ENCODE measurements at regions not wholly inside any gene's neighbourhood (a gene's known extent, or its start where the extent isn't known, plus 50 kb on each side); places are given as distances from the start of the nearest gene placed in this dataset.
A peak's percentile ranks its signal among the peaks of the same experiment; 100 is the strongest.
"Not testable (repeated sequence)": the region's sequence is repeated elsewhere in the genome, so short reads cannot be mapped to it uniquely, and the experiment has no call there.

- no peak for DNase-seq
Measured at GRCh38 chr3:107208796-107209195, 168.4 kb upstream of the CCDC54 start.

GRCh38 chr3:107209302-107209990 is 167.8 kb upstream of the CCDC54 start:
- no peak for DNase-seq

- no peak for DNase-seq
Measured at GRCh38 chr3:107211608-107212007, 165.6 kb upstream of the CCDC54 start.

- DNase-seq: no peak
Measured at GRCh38 chr3:107212618-107213017, 164.6 kb upstream of the CCDC54 start.

- DNase-seq: no peak
Measured at GRCh38 chr3:107213044-107213669, 164.1 kb upstream of the CCDC54 start.

- DNase-seq: no peak
Measured at GRCh38 chr3:107216229-107216628, 161.0 kb upstream of the CCDC54 start.

- DNase-seq: no peak
Measured at GRCh38 chr3:107216711-107217110, 160.5 kb upstream of the CCDC54 start.

- no peak for DNase-seq
Measured at GRCh38 chr3:107217172-107217571, 160.1 kb upstream of the CCDC54 start.

- no peak for DNase-seq
Measured at GRCh38 chr3:107218864-107219269, 158.4 kb upstream of the CCDC54 start.

- DNase-seq: no peak
Measured at GRCh38 chr3:107220538-107220937, 156.7 kb upstream of the CCDC54 start.

- no peak for DNase-seq
Measured at GRCh38 chr3:107221856-107222255, 155.4 kb upstream of the CCDC54 start.

GRCh38 chr3:107222907-107223306 is 154.3 kb upstream of the CCDC54 start:
- no peak for DNase-seq

- no peak for DNase-seq
Measured at GRCh38 chr3:107224026-107224596, 153.1 kb upstream of the CCDC54 start.

- no peak for DNase-seq
Measured at GRCh38 chr3:107227091-107227490, 150.1 kb upstream of the CCDC54 start.

- not testable (repeated sequence) for DNase-seq
Measured at GRCh38 chr3:107233877-107234276, 143.4 kb upstream of the CCDC54 start.

GRCh38 chr3:107235193-107235927 is 141.9 kb upstream of the CCDC54 start:
- DNase-seq: no peak

GRCh38 chr3:107235928-107236315 is 141.3 kb upstream of the CCDC54 start:
- DNase-seq: peak; percentile 30

- no peak for DNase-seq
Measured at GRCh38 chr3:107236655-107237337, 140.4 kb upstream of the CCDC54 start.

GRCh38 chr3:107238787-107239186 is 138.5 kb upstream of the CCDC54 start:
- DNase-seq: no peak

GRCh38 chr3:107239703-107240102 is 137.5 kb upstream of the CCDC54 start:
- DNase-seq: no peak

GRCh38 chr3:107240183-107241091 is 136.8 kb upstream of the CCDC54 start:
- peak; percentile 71 for DNase-seq

- DNase-seq: no peak
Measured at GRCh38 chr3:107241217-107241616, 136.0 kb upstream of the CCDC54 start.
